CD1c-positive myeloid dendritic cell (primary cell): ENCODE measurements at regions not wholly inside any gene's neighbourhood (a gene's known extent, or its start where the extent isn't known, plus 50 kb on each side); places are given as distances from the start of the nearest gene placed in this dataset.
"Not testable (repeated sequence)": the region's sequence is repeated elsewhere in the genome, so short reads cannot be mapped to it uniquely, and the experiment has no call there.

Experiments
- DNase-seq: peaks from one replicate; pipeline ENCODE4 v3.0.0-alpha.2; 2016; ENCODE audit errors: extremely low spot score

- DNase-seq = peak; percentile 8
Observed at GRCh38 chr10:30701451-30702173, 72.1 kb upstream of the LYZL2 start.

- DNase-seq = no peak
Observed at GRCh38 chr10:30697806-30698205, 68.3 kb upstream of the LYZL2 start.

- DNase-seq = not testable (repeated sequence)
Observed at GRCh38 chr10:30697221-30697620, 67.7 kb upstream of the LYZL2 start.

- DNase-seq = not testable (repeated sequence)
Observed at GRCh38 chr10:30696416-30697185, 67.0 kb upstream of the LYZL2 start.

- not testable (repeated sequence) for DNase-seq
Observed at GRCh38 chr10:30695481-30696236, 66.1 kb upstream of the LYZL2 start.

- DNase-seq = no peak
Observed at GRCh38 chr10:30694518-30695228, 65.1 kb upstream of the LYZL2 start.

GRCh38 chr10:30691639-30692015 is 62.1 kb upstream of the LYZL2 start:
- no peak for DNase-seq

GRCh38 chr10:30690948-30691638 is 61.5 kb upstream of the LYZL2 start:
- DNase-seq = not testable (repeated sequence)

GRCh38 chr10:30688456-30688855 is 58.9 kb upstream of the LYZL2 start:
- no peak for DNase-seq

- DNase-seq = peak; percentile 79
Observed at GRCh38 chr10:30687698-30688213, 58.2 kb upstream of the LYZL2 start.

- no peak for DNase-seq
Observed at GRCh38 chr10:30686708-30687107, 57.2 kb upstream of the LYZL2 start.

GRCh38 chr10:30683496-30683895 is 53.9 kb upstream of the LYZL2 start:
- peak; percentile 58 for DNase-seq

GRCh38 chr10:30682377-30683199 is 53.0 kb upstream of the LYZL2 start:
- DNase-seq = peak; percentile 78

GRCh38 chr10:30680908-30681307 is 51.4 kb upstream of the LYZL2 start:
- no peak for DNase-seq
